Activated CD4-positive, alpha-beta T cell treated with anti-CD3 and anti-CD28 coated beads, Interleukin-2, amount 10 ng/mL, durations not matched to agents 7 days and 5 days (primary cell): ENCODE measurements at regions not wholly inside any gene's neighbourhood (a gene's known extent, or its start where the extent isn't known, plus 50 kb on each side); places are given as distances from the start of the nearest gene placed in this dataset.
"Not testable (repeated sequence)": the region's sequence is repeated elsewhere in the genome, so short reads cannot be mapped to it uniquely, and the experiment has no call there.

ENCODE experiments used
- CTCF ChIA-PET: fragments of 350-600 bp; sonication (Branson Sonifier 250); formaldehyde crosslinking; loops from one replicate; lab custom pipeline; 2021; ENCODE audit warnings: antibody characterized with exemption; lab: Charles Lee
- POLR2A ChIA-PET: fragments of 350-600 bp; sonication (Branson Sonifier 250); formaldehyde crosslinking; loops from one replicate; lab custom pipeline; 2021; ENCODE audit warnings: antibody characterized with exemption; lab: Charles Lee
- DNase-seq: peaks from one replicate; pipeline ENCODE4 v3.0.0-alpha.2; 2020
- H3K27ac Mint-ChIP-seq: one replicate; pipeline ENCODE4 v1.8.0; 2021; ENCODE audit warnings: mild to moderate bottlenecking, moderate library complexity, mixed read lengths
- H3K27me3 Mint-ChIP-seq: one replicate; pipeline ENCODE4 v1.8.0; 2021; ENCODE audit warnings: mixed read lengths
- H3K36me3 Mint-ChIP-seq: one replicate; pipeline ENCODE4 v1.8.0; 2021; ENCODE audit warnings: low read depth, mixed read lengths
- H3K4me1 Mint-ChIP-seq: one replicate; pipeline ENCODE4 v1.8.0; 2021; ENCODE audit warnings: mixed read lengths
- H3K4me3 Mint-ChIP-seq: one replicate; pipeline ENCODE4 v1.8.0; 2021; ENCODE audit warnings: mild to moderate bottlenecking, moderate library complexity, mixed read lengths
- H3K9me3 Mint-ChIP-seq: one replicate; pipeline ENCODE4 v1.8.0; 2021; ENCODE audit warnings: mixed read lengths

GRCh38 chr1:198444792-198445191 is 95.7 kb downstream of the ATP6V1G3 start:
- ChIA-PET POLR2A (no interaction called here), CTCF (no interaction called here)
- no peak overlapping the region for H3K4me3 Mint-ChIP-seq
- H3K27ac Mint-ChIP-seq = no peak overlapping the region
- H3K9me3 Mint-ChIP-seq = no peaks in the 10 kb centered on the region
- DNase-seq = no peak
- peaks cover 4% of the 10 kb centered on the region for H3K27me3 Mint-ChIP-seq
- H3K4me1 Mint-ChIP-seq = peaks cover 15% of the 10 kb centered on the region
- no peaks in the 10 kb centered on the region for H3K36me3 Mint-ChIP-seq

GRCh38 chr1:198443365-198444233 is 96.9 kb downstream of the ATP6V1G3 start:
- Mint-ChIP-seq H3K27ac (no peak overlapping the region), H3K36me3 (no peaks in the 10 kb centered on the region), H3K9me3 (no peaks in the 10 kb centered on the region), H3K4me1 (peaks cover 5% of the 10 kb centered on the region), H3K27me3 (peaks cover 5% of the 10 kb centered on the region), H3K4me3 (no peak overlapping the region)
- CTCF ChIA-PET = no interaction called here
- no peak for DNase-seq
- POLR2A ChIA-PET = no interaction called here

- DNase-seq = no peak
- Mint-ChIP-seq H3K4me3 (no peak overlapping the region), H3K4me1 (no peaks in the 10 kb centered on the region), H3K9me3 (no peaks in the 10 kb centered on the region), H3K36me3 (no peaks in the 10 kb centered on the region), H3K27ac (no peak overlapping the region), H3K27me3 (peaks cover 4% of the 10 kb centered on the region)
- POLR2A ChIA-PET = no interaction called here
- CTCF ChIA-PET = no interaction called here
These were observed 99.6 kb downstream of the ATP6V1G3 start for GRCh38 chr1:198440842-198441241.

- CTCF ChIA-PET = no interaction called here
- H3K36me3 Mint-ChIP-seq = no peaks in the 10 kb centered on the region
These were observed 103.1 kb downstream of the ATP6V1G3 start for GRCh38 chr1:198437332-198437731.

GRCh38 chr1:198436276-198436675 is 104.2 kb downstream of the ATP6V1G3 start:
- Mint-ChIP-seq H3K36me3 (no peaks in the 10 kb centered on the region), H3K4me3 (no peak overlapping the region), H3K27me3 (peaks cover 4% of the 10 kb centered on the region), H3K9me3 (peaks cover 12% of the 10 kb centered on the region), H3K4me1 (no peaks in the 10 kb centered on the region), H3K27ac (no peak overlapping the region)
- DNase-seq = no peak
- ChIA-PET POLR2A (no interaction called here), CTCF (no interaction called here)

More at GRCh38 chr1:198437332-198437731, 103.1 kb downstream of the ATP6V1G3 start:
- POLR2A ChIA-PET = no interaction called here
- H3K4me1 Mint-ChIP-seq = no peaks in the 10 kb centered on the region
- H3K27me3 Mint-ChIP-seq = peaks cover 4% of the 10 kb centered on the region
- DNase-seq = no peak
- no peak overlapping the region for H3K4me3 Mint-ChIP-seq
- no peak overlapping the region for H3K27ac Mint-ChIP-seq
- H3K9me3 Mint-ChIP-seq = peaks cover 6% of the 10 kb centered on the region

GRCh38 chr1:198435056-198435455 is 105.4 kb downstream of the ATP6V1G3 start:
- H3K4me3 Mint-ChIP-seq = no peak overlapping the region
- ChIA-PET CTCF (no interaction called here), POLR2A (no interaction called here)
- no peaks in the 10 kb centered on the region for H3K4me1 Mint-ChIP-seq
- H3K27me3 Mint-ChIP-seq = peaks cover 4% of the 10 kb centered on the region
- H3K9me3 Mint-ChIP-seq = peaks cover 12% of the 10 kb centered on the region
- no peaks in the 10 kb centered on the region for H3K36me3 Mint-ChIP-seq
- no peak for DNase-seq
- H3K27ac Mint-ChIP-seq = no peak overlapping the region

GRCh38 chr1:198424441-198424840 is 116.0 kb downstream of the ATP6V1G3 start:
- peaks cover 4% of the 10 kb centered on the region for H3K27me3 Mint-ChIP-seq
- CTCF ChIA-PET = no interaction called here

GRCh38 chr1:198423673-198424072 is 116.8 kb downstream of the ATP6V1G3 start:
- ChIA-PET POLR2A (no interaction called here), CTCF (interaction anchor here (0.5 kb wide), 1 partner anchor 445 kb away, joined by 3 read pairs; no protein-coding TSS in a partner anchor)
- Mint-ChIP-seq H3K27me3 (peaks cover 2% of the 10 kb centered on the region), H3K9me3 (no peaks in the 10 kb centered on the region), H3K36me3 (no peaks in the 10 kb centered on the region), H3K4me3 (no peak overlapping the region), H3K4me1 (no peaks in the 10 kb centered on the region), H3K27ac (no peak overlapping the region)
- no peak for DNase-seq

More at GRCh38 chr1:198424441-198424840, 116.0 kb downstream of the ATP6V1G3 start:
- H3K9me3 Mint-ChIP-seq = no peaks in the 10 kb centered on the region
- no peaks in the 10 kb centered on the region for H3K4me1 Mint-ChIP-seq
- POLR2A ChIA-PET = no interaction called here
- no peak overlapping the region for H3K4me3 Mint-ChIP-seq
- H3K27ac Mint-ChIP-seq = no peak overlapping the region
- DNase-seq = no peak
- H3K36me3 Mint-ChIP-seq = no peaks in the 10 kb centered on the region

GRCh38 chr1:198417039-198417438 is 123.4 kb downstream of the ATP6V1G3 start:
- Mint-ChIP-seq H3K4me3 (no peak overlapping the region), H3K9me3 (no peaks in the 10 kb centered on the region), H3K27me3 (peaks cover 14% of the 10 kb centered on the region), H3K36me3 (no peaks in the 10 kb centered on the region), H3K27ac (no peak overlapping the region), H3K4me1 (no peaks in the 10 kb centered on the region)
- ChIA-PET POLR2A (no interaction called here), CTCF (no interaction called here)
- no peak for DNase-seq

GRCh38 chr1:198416296-198416695 is 124.2 kb downstream of the ATP6V1G3 start:
- H3K36me3 Mint-ChIP-seq = no peaks in the 10 kb centered on the region
- CTCF ChIA-PET = no interaction called here

GRCh38 chr1:198411240-198411639 is 129.2 kb downstream of the ATP6V1G3 start:
- CTCF ChIA-PET = no interaction called here
- no peaks in the 10 kb centered on the region for H3K4me1 Mint-ChIP-seq
- DNase-seq = no peak
- POLR2A ChIA-PET = no interaction called here
- peaks cover 12% of the 10 kb centered on the region for H3K27me3 Mint-ChIP-seq
- H3K36me3 Mint-ChIP-seq = no peaks in the 10 kb centered on the region
- peaks cover 11% of the 10 kb centered on the region for H3K9me3 Mint-ChIP-seq
- no peak overlapping the region for H3K4me3 Mint-ChIP-seq
- no peak overlapping the region for H3K27ac Mint-ChIP-seq

More at GRCh38 chr1:198416296-198416695, 124.2 kb downstream of the ATP6V1G3 start:
- Mint-ChIP-seq H3K9me3 (peaks cover 3% of the 10 kb centered on the region), H3K27me3 (peaks cover 12% of the 10 kb centered on the region), H3K27ac (no peak overlapping the region), H3K4me1 (no peaks in the 10 kb centered on the region), H3K4me3 (no peak overlapping the region)
- no peak for DNase-seq
- POLR2A ChIA-PET = interaction anchor here (0.8 kb wide), 1 partner anchor 270 kb away, joined by 3 read pairs; no protein-coding TSS in a partner anchor

GRCh38 chr1:198408716-198409115 is 131.8 kb downstream of the ATP6V1G3 start:
- Mint-ChIP-seq H3K36me3 (no peaks in the 10 kb centered on the region), H3K4me3 (no peak overlapping the region), H3K27ac (no peak overlapping the region), H3K9me3 (peaks cover 14% of the 10 kb centered on the region), H3K4me1 (no peaks in the 10 kb centered on the region), H3K27me3 (peaks cover 4% of the 10 kb centered on the region)
- ChIA-PET CTCF (no interaction called here), POLR2A (no interaction called here)
- DNase-seq = no peak

GRCh38 chr1:198404632-198405031 is 135.8 kb downstream of the ATP6V1G3 start:
- H3K9me3 Mint-ChIP-seq, POLR2A ChIA-PET, H3K4me1 Mint-ChIP-seq, H3K36me3 Mint-ChIP-seq, H3K27ac Mint-ChIP-seq, H3K27me3 Mint-ChIP-seq, DNase-seq, H3K4me3 Mint-ChIP-seq: not testable (repeated sequence)
- CTCF ChIA-PET = interaction anchor here (1.0 kb wide), 1 partner anchor 9 kb away, joined by 3 read pairs; no protein-coding TSS in a partner anchor
